ENCODE measurements at regions not wholly inside any gene's neighbourhood (a gene's known extent, or its start where the extent isn't known, plus 50 kb on each side); places are given as distances from the start of the nearest gene placed in this dataset.

- BruUV-seq (replicated peaks): no TSS peak
- Histone ChIP-seq H3K9me2 (ENCODE audit: insufficient read depth) (no peaks in the 10 kb centered on the region), H3K27ac (ENCODE audit: low read depth, low read length) (no peak overlapping the region), H4K20me1 (ENCODE audit: insufficient read depth) (no peaks in the 10 kb centered on the region), H2AFZ (ENCODE audit: low read depth, low read length, poor library complexity, severe bottlenecking) (no peak overlapping the region), H3K79me2 (ENCODE audit: insufficient read depth, low read length) (no peaks in the 10 kb centered on the region), H3K4me2 (ENCODE audit: low read length) (no peak overlapping the region), H3K9ac (ENCODE audit: low read length) (no peak overlapping the region), H3K9me3 (ENCODE audit: control insufficient read depth in 1 of 2, insufficient read depth in 1 of 2, low read depth in 1 of 2, low read length in 2 of 2) (peaks cover 0 to 4% of the 10 kb centered on the region in 2 experiments; a peak in 1 of 4 replicates), H3K36me3 (ENCODE audit: control insufficient read depth in 1 of 2, insufficient read depth in 2 of 2, low read length in 2 of 2) (no peaks in the 10 kb centered on the region), H3K4me1 (ENCODE audit: control insufficient read depth in 1 of 2, insufficient read depth in 2 of 2, low read length in 2 of 2) (no peaks in the 10 kb centered on the region), H3K4me3 (replicated peaks in 1 of 2; ENCODE audit: low read depth in 1 of 2, low read length in 2 of 2) (no peak overlapping the region), H3K27me3 (ENCODE audit: insufficient read depth, low read length) (peaks cover 13% of the 10 kb centered on the region; the same call in 1 of the 2 replicates)
- POLR2A ChIA-PET: no interaction called here
- no peak for ATAC-seq
- CTCF ChIA-PET: no interaction called here
- intact Hi-C loops (cut with micrococcal nuclease): no loop called here
- RAD21 ChIA-PET (ENCODE audit: low non-redundant PET in 1 of 2, low total read pairs in 2 of 2, uncharacterized antibody in 2 of 2, unreplicated experiment in 2 of 2): no interaction called here
- no peak for DNase-seq (ENCODE audit: low read depth, low spot score)
- TF ChIP-seq CBX3 (IDR thresholded peaks at IDR 0.05; ENCODE audit: low read depth) (no peak), EZH2phosphoT487 (IDR thresholded peaks at IDR 0.05; ENCODE audit: borderline replicate concordance) (no peak)
- TF ChIP-seq, protein P1, sequence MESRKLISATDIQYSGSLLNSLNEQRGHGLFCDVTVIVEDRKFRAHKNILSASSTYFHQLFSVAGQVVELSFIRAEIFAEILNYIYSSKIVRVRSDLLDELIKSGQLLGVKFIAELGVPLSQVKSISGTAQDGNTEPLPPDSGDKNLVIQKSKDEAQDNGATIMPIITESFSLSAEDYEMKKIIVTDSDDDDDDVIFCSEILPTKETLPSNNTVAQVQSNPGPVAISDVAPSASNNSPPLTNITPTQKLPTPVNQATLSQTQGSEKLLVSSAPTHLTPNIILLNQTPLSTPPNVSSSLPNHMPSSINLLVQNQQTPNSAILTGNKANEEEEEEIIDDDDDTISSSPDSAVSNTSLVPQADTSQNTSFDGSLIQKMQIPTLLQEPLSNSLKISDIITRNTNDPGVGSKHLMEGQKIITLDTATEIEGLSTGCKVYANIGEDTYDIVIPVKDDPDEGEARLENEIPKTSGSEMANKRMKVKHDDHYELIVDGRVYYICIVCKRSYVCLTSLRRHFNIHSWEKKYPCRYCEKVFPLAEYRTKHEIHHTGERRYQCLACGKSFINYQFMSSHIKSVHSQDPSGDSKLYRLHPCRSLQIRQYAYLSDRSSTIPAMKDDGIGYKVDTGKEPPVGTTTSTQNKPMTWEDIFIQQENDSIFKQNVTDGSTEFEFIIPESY (IDR thresholded peaks at IDR 0.05; ENCODE audit: extremely low read depth, insufficient replicate concordance, low read length): no peak
Measured at GRCh38 chr13:112160558-112160957, 93.6 kb downstream of the SOX1 start.

GRCh38 chr13:112161521-112162301, 94.8 kb downstream of the SOX1 start:
- Histone ChIP-seq H3K4me1 (ENCODE audit: control insufficient read depth in 1 of 2, insufficient read depth in 2 of 2, low read length in 2 of 2) (no peaks in the 10 kb centered on the region), H3K27ac (ENCODE audit: low read depth, low read length) (no peak overlapping the region), H3K9ac (ENCODE audit: low read length) (no peak overlapping the region), H2AFZ (ENCODE audit: low read depth, low read length, poor library complexity, severe bottlenecking) (no peak overlapping the region), H4K20me1 (ENCODE audit: insufficient read depth) (no peaks in the 10 kb centered on the region), H3K9me2 (ENCODE audit: insufficient read depth) (no peaks in the 10 kb centered on the region), H3K27me3 (ENCODE audit: insufficient read depth, low read length) (peaks cover 7% of the 10 kb centered on the region; the same call in 1 of the 2 replicates), H3K4me2 (ENCODE audit: low read length) (no peak overlapping the region), H3K9me3 (ENCODE audit: control insufficient read depth in 1 of 2, insufficient read depth in 1 of 2, low read depth in 1 of 2, low read length in 2 of 2) (peaks cover 0 to 4% of the 10 kb centered on the region in 2 experiments; a peak in 1 of 4 replicates), H3K4me3 (replicated peaks in 1 of 2; ENCODE audit: low read depth in 1 of 2, low read length in 2 of 2) (no peak overlapping the region), H3K36me3 (ENCODE audit: control insufficient read depth in 1 of 2, insufficient read depth in 2 of 2, low read length in 2 of 2) (no peaks in the 10 kb centered on the region), H3K79me2 (ENCODE audit: insufficient read depth, low read length) (no peaks in the 10 kb centered on the region)
- intact Hi-C loops (cut with micrococcal nuclease): no loop called here
- ATAC-seq (no peak), DNase-seq (ENCODE audit: low read depth, low spot score) (no peak)
- CTCF ChIA-PET: no interaction called here
- BruUV-seq (replicated peaks): no TSS peak
- POLR2A ChIA-PET: no interaction called here
- RAD21 ChIA-PET (ENCODE audit: low non-redundant PET in 1 of 2, low total read pairs in 2 of 2, uncharacterized antibody in 2 of 2, unreplicated experiment in 2 of 2): no interaction called here
- TF ChIP-seq SRF (IDR thresholded peaks at IDR 0.05; ENCODE audit: low read depth) (no peak), ZFX (IDR thresholded peaks at IDR 0.05) (no peak), CEBPB (IDR thresholded peaks at IDR 0.05; ENCODE audit: low read depth) (no peak), CTCF (IDR thresholded peaks at IDR 0.05 in 2 of 3, conservative IDR thresholded peaks at IDR 0.05 in 1 of 3; ENCODE audit: borderline replicate concordance in 1 of 3, insufficient read depth in 1 of 3, low read depth in 2 of 3, low read length in 2 of 3) (no peak), EGR1 (IDR thresholded peaks at IDR 0.05; ENCODE audit: low read depth) (no peak), EZH2phosphoT487 (IDR thresholded peaks at IDR 0.05; ENCODE audit: borderline replicate concordance) (no peak), ELF1 (IDR thresholded peaks at IDR 0.05; ENCODE audit: borderline replicate concordance, low read depth) (no peak), YY1 (IDR thresholded peaks at IDR 0.05; ENCODE audit: extremely low read depth, insufficient replicate concordance, low read depth, low read length) (no peak), POLR2A (IDR thresholded peaks at IDR 0.05; ENCODE audit: borderline replicate concordance, extremely low read depth, insufficient read depth, insufficient read length) (no peak), SP1 (IDR thresholded peaks at IDR 0.05; ENCODE audit: low read depth) (no peak), RAD21 (IDR thresholded peaks at IDR 0.05; ENCODE audit: low read depth) (no peak), POLR2AphosphoS5 (IDR thresholded peaks at IDR 0.05; ENCODE audit: low read depth, low read length) (no peak), SIN3A (IDR thresholded peaks at IDR 0.05; ENCODE audit: low read depth) (no peak)
